NAMALWA (cell line): ENCODE measurements at regions not wholly inside any gene's neighbourhood (a gene's known extent, or its start where the extent isn't known, plus 50 kb on each side); places are given as distances from the start of the nearest gene placed in this dataset.

Source experiments
- DNase-seq: peaks from one replicate; pipeline ENCODE4 v3.0.0-alpha.2; 2015; ENCODE audit warnings: low spot score

DNA sequence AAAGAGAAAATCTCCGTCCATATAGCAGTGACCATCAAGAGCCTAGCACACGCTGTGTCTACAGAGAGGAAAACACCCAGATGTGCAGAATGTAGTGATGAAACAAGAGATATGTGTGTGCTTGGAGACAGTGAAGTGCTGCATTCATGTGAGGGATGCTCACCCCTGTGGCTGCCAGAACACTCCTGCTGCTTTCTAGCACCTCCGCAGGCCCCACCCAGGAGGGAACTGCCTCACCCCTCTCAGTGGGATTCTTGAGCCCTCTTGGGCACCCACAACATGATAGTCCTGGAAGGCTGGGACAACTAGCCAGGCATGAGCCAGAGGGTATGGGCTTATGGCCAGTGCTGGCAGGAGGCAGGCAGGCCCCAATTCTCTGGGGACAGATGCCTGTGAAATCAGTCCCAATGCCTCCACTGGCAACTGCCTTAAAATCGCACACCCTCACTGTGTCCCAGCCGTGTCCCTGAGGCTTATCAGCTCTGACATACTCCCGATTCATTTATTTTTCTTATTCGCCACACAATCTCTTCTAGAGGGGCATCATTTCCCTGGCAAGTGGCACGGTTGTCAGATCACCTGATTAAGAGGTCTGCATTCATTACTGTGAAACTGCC, 73.2 kb upstream of the FSTL4 start:
- DNase-seq, result no peak

DNA sequence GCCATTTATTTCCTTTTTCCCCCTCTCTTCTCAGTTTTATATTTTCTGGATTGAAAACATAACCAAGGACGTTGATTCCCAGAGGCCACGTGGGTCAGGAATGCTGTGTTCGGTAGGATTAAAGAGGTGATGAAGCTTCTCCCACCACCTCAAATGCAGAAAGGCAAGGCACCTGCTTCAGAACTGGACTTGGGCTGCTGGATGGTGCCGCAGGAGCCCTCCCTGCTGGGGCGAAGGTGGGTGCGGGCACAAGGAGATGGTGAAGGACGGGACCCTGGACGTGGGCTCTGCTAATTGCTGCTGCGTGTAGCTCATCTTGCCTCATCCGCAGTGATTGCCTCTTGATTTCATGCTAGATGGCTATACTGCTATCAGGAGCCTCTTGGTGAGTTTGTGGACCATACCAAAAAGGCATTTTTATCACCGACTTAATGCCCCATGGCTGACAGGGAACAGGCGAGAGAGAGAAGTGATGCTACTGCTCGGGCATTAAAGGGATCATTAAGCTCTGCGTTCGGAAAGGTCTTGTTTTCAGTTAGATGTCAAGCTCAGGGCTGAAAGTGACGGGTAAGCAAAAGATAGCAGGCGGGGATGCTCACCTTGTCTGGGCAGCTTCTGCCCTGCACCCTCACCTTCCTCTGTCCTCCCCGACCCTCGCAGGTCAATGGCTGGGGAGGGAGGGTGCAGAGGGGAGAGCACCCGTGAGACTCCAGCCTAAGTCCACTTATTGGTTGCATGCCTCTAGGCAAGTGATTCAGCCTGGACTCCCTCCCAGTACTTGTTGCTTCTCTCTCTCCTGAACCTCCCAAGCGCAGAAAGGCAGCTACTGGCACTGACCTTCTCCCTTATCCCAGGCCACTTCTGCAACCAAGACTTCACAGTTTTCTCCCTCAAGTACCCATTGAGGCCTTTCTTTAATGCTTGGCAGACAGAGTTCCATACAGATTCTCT, 71.6 kb upstream of the FSTL4 start:
- no peak for DNase-seq

DNA sequence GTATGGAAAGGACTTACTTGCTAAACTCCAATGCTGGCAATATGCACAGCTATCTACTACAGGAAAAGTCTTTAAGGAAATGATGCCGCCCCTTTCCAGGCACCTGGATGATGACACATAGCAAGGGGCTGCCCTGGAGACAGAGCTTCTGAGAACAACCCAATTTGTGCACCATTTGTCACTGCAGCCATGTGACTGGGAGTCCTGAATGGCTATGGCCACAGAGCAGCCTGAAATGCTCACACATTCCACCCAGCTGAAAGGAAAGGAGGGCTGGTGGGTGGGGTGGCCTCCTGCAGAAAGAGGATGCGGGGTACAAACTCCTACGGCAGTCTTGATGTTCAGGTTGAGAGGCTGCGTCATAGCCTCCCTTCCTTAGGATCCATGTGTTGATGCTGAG, 70.1 kb upstream of the FSTL4 start:
- no peak for DNase-seq

DNA sequence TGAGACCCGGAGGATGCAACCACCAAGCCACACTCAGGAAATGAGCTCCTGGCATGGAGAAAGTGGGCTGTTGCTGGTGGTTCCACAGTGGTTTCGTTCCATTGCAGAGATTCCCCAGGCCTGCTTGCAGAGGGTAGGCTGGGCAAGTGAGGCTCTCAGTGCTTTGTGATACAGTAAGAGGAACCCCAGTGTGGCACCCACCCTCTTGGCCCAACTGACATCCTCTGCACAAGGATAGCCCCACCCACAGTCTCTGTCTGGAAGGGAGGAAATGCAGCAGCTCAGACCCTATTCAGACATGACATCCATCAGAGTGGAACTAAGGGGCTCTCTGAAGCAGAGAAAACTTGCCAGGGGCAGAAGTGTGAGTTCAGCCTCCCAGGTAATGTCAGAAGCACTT, 69.6 kb upstream of the FSTL4 start:
- DNase-seq, result no peak

DNA sequence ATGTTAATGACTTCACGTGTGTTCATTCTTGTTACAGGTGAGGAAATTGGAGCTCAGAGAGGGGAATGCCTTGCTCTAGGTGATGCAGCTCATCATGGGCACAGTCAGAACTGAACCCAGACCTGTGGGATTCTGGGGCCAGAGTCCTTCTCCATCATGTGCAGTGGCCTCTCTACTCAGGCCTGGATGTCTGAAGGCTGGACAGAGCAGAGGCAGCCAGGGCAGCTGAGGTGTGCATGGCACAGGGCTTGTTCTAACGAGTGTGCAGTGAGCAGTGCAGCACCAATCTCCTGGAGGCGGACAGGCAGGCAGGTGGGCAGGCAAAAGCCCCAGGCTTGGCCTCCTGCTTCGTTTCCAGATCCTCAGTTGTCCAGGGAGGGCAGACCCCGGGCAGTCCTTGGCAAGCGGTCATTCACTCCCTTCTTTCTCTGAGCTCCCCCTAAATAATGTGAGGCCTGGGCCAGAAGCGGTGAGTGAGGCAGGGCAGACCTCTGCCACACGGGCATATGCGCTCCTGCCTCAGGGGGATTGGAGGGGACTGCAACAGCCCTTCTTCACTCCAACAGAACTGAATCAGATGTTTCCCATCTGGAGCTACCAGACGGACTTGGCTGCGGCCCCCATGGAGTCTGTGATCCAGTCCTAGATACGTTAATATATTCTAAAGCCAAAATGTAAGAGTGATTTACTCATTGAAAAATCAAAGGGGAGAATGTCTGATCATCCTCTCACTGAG, 68.7 kb upstream of the FSTL4 start:
- no peak for DNase-seq

DNA sequence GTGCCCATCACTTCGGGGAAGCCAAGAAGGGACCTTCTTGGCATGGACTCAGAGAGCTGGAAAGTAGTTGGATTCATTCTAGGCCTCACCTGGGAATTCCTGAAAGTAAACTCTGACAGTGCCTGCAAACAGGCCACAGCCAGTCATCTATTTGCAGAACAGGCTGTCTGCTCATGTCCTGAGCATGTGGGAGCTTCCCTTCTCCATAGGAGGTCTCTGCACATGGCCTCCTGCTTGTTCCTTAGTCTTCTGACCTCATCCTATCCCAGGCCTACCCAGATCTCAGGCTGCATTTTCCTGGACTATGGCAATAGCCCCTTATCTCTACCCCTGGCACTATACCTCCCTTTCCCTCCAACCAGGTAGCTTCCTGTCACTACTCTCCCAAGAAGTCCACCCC, 67.2 kb upstream of the FSTL4 start:
- no peak for DNase-seq

DNA sequence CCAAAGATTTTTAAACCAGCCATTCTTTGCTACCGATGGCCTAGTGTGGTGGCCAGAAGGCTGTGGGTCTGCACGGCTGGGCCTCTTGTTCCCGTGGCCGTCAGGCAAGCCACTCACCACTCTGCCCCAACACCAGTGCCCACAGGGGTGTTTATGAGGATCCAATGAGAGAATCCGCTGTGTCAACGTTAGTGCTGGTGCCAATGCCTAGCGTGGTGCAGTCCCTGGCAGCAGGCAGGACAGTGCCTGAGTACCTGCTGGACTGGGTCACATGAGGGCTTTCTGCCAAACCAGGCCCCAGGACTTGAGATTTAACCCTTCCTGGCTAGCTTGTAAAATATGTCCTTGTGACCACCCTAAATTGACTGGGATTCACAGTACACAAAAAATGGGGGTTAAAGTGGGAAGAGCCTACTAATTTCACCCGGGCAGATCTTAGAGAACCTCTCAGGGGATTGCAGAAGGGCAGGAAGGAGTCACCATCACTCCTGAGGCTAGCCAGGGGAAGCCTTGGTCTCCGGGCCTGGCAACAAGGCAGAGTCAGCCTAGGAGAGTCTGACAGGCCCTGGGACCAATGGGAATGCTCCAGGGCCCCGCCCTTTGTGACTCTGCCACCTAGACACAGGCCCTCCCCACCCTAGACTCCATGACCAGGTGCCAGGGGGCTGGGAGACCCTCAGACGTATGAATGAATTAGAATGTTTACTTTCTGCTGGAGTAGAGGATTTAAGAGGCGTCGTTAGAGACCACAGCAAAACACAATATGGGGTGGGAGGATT, 63.2 kb upstream of the FSTL4 start:
- no peak for DNase-seq

DNA sequence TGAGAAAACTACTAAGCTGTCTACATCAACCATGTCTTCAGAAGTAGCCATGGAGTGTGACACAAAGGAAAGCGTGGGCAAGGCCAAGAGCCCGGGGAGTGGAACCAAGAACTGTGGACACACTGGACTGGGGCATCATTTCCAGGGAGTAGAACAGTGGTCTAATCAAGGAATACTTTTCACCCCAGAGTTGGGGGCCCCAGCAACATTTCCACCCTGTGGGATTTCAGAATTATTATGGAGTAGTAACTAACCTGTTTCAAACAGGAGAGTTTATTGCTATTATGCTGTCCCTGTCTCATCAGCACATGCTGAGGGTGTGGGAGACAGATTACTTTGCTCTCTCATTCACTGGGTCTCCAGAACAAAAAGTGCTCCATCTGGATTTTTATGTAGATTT, 58.0 kb upstream of the FSTL4 start:
- DNase-seq, result no peak

DNA sequence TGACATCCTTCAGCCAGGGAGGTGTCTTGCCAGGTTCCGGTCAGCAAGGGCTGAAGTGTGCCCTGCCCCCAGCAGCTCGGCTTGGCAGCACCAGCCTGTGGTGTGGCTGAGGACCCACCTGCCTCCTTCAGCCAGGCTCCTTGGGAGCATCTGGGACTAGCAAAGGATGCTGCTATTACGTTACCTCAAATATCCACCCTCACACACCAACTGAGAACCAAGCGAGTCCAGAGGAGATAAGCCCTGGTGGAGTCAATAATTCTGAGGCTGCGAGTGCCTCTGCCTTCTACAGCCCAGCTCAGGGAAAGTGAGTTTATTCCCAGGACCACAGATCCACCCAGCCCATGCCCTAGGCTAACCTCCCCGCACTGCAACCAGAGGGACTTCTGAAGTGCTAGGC, 57.1 kb upstream of the FSTL4 start:
- no peak for DNase-seq

DNA sequence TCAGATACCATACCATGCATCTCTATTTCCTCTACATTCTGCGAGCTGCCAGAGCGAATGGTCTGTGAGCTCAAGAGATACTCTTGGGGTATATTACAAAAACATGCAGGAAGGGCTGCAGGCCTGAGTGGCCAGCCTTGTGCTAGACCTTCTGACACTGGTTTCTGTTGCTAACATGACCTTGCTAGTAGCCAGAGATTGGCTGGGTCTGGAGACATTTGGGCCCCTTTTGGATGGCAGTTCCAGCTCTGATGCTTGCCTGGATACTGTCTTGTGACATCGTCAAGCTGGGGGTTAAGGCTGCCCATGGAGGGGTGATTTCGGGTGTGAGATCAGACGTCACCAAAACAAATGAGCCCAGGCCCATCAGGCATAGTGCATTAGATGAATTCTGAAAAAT, 56.1 kb upstream of the FSTL4 start:
- no peak for DNase-seq

DNA sequence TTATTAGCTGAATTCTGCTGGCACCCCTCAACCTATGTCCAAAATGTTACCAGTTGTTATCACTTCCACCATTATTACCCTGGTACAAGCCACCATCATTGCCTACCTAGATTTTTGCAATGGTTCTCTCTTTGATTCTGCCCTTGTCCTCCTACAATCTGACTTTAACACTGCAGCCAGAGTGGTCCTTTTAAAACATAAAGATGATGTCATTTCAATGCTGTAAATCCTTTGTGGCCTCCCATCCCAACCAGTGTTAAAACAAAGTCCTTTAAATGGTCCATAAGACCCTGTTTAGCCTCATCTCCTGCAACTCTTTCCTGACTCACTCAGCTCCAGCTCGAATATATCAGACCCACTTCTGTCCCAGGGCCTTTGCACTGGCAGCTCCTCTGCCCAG, 54.9 kb upstream of the FSTL4 start:
- DNase-seq, result no peak

DNA sequence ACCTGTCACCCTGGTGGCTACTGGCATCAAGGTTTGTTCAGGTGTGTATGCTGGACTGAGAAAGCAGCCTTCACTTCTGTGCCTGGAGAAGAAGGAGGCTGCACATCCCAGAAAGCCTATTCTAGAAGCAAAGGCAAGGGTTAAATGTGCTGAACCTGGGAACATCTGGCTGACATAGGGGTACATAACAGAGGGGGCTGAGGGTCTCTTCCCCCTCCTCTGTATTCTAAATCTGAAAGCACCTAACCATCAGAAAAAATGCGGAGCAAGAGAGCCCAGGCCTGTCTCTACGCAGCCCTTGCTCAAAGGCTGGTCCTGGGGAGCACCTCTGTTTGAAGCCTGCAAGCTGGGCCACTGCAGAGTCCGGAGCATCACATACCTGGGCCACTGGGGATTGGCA, 53.2 kb upstream of the FSTL4 start:
- DNase-seq, result no peak

DNA sequence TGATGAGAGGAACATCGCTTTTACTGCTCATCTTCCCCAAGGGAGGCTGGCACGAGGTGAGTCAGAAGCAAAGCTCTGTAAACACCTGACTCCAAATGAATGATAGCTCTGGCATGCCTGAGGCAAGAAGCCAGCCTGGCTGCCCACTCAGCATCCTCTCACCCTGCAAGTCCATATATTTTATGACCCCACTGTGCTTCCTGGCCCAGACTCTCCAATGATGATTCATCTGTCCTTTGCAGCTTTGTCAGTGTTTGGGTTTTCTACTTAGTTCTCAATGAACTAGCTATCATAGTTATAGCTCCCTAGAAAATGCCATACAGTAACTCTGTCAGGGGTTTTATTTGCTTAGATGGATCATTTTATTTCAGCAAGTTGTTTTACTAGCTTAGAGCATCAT, 52.1 kb upstream of the FSTL4 start:
- DNase-seq, result no peak

DNA sequence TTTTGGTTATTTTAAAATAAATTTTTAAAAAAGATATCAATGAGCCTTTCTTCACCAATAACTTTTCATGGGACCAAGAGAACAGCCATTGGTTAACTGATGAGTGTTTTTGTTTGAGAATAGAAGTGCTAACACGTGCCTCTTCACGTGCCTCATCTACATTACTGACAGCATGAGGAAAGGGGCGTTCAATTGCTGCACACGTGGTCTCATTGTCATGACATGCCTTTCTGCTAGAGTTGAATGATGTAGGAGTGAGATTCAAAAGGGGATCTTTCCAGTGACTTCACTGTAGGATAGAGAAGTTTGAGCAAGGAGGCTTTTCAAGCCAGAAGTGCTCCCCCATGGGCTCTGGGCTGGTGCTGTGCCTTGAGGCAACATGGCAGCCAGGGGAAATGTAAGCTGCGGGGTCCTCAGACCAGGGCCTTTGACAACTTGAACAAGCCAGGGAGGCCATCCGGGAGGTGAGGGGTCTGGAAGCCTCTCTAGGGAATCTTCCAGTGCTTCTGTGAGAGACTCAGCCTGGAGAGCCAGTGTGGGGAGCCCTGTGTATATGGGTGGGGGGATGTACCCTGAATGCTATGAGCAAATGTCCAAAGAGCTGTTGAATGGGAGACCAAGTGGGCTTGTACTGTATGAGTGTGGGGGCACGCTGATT, 51.2 kb upstream of the FSTL4 start:
- no peak for DNase-seq

DNA sequence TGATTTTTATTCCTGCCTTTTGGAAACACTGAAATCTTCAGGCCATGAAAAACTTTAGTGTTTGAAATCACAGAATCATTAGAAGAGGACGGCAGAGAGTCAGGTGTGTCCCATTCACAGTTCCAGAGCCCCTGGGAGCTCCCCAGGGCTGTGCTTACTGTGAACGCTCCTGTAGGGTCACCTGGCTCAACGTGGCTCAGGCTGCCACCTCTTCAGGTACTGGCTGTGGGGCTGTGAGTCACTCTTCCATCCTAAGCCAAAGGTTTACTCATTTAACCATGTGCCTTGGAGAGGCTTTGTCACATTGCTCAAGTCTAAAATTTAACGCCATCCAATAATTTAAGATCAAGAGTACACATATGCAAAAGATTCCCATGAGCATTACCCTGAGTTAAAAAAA, 50.2 kb upstream of the FSTL4 start:
- DNase-seq, result no peak
